ENCODE measurements at regions not wholly inside any gene's neighbourhood (a gene's known extent, or its start where the extent isn't known, plus 50 kb on each side); places are given as distances from the start of the nearest gene placed in this dataset.
A peak's percentile ranks its signal among the peaks of the same experiment; 100 is the strongest.

GRCh38 chr10:3689871-3690510, 95.0 kb downstream of the KLF6 start:
- DNase-seq, result no peak

- DNase-seq, result no peak
These were observed 97.4 kb downstream of the KLF6 start for GRCh38 chr10:3687510-3688081.

- no peak for DNase-seq
These were observed 99.6 kb downstream of the KLF6 start for GRCh38 chr10:3685384-3685783.

- no peak for DNase-seq
These were observed 100.1 kb downstream of the KLF6 start for GRCh38 chr10:3684891-3685290.

GRCh38 chr10:3683560-3683959, 101.4 kb downstream of the KLF6 start:
- no peak for DNase-seq

GRCh38 chr10:3682745-3683144, 102.3 kb downstream of the KLF6 start:
- DNase-seq, result peak; percentile 77

- DNase-seq, result peak; percentile 57
These were observed 103.1 kb downstream of the KLF6 start for GRCh38 chr10:3681642-3682554.

GRCh38 chr10:3679950-3680629, 104.9 kb downstream of the KLF6 start:
- DNase-seq, result no peak

GRCh38 chr10:3678629-3679227, 106.3 kb downstream of the KLF6 start:
- no peak for DNase-seq

GRCh38 chr10:3676564-3676963, 108.4 kb downstream of the KLF6 start:
- DNase-seq, result no peak

- DNase-seq, result no peak
These were observed 112.8 kb downstream of the KLF6 start for GRCh38 chr10:3672220-3672619.

GRCh38 chr10:3671386-3671955, 113.5 kb downstream of the KLF6 start:
- DNase-seq, result no peak

GRCh38 chr10:3668966-3669330, 116.1 kb downstream of the KLF6 start:
- DNase-seq, result no peak

GRCh38 chr10:3668276-3668965, 116.6 kb downstream of the KLF6 start:
- DNase-seq, result no peak

GRCh38 chr10:3666525-3667302, 118.3 kb downstream of the KLF6 start:
- DNase-seq, result no peak

GRCh38 chr10:3665316-3665908, 119.6 kb downstream of the KLF6 start:
- DNase-seq, result no peak

- no peak for DNase-seq
These were observed 122.2 kb downstream of the KLF6 start for GRCh38 chr10:3662775-3663174.

- no peak for DNase-seq
These were observed 123.7 kb downstream of the KLF6 start for GRCh38 chr10:3661271-3661670.

GRCh38 chr10:3660753-3661152, 124.3 kb downstream of the KLF6 start:
- DNase-seq, result no peak

GRCh38 chr10:3659203-3659917, 125.6 kb downstream of the KLF6 start:
- DNase-seq, result no peak
